DND-41 (cell line): ENCODE measurements at regions not wholly inside any gene's neighbourhood (a gene's known extent, or its start where the extent isn't known, plus 50 kb on each side); places are given as distances from the start of the nearest gene placed in this dataset.

Experiments
- CTCF ChIP-seq: IDR thresholded peaks from 2 replicates; pipeline ENCODE4 v1.5.1; 2012; ENCODE audit warnings: borderline replicate concordance, low read length, moderate library complexity, mild to moderate bottlenecking; ENCODE audit not compliant: poor library complexity, severe bottlenecking; ENCODE audit errors: extremely low read depth
- EZH2 ChIP-seq: IDR thresholded peaks from 3 replicates; pipeline ENCODE4 v1.6.1; 2012; ENCODE audit warnings: borderline replicate concordance, low read depth, mild to moderate bottlenecking, moderate library complexity, low read length, inconsistent platforms; ENCODE audit not compliant: severe bottlenecking

- TF ChIP-seq CTCF, result no peak
- TF ChIP-seq EZH2, result no peak
Observed at GRCh38 chr9:33645706-33646105, 121.7 kb downstream of the ANKRD18B start.
